AML-193 (cell line): ENCODE measurements at regions not wholly inside any gene's neighbourhood (a gene's known extent, or its start where the extent isn't known, plus 50 kb on each side); places are given as distances from the start of the nearest gene placed in this dataset.
A peak's percentile ranks its signal among the peaks of the same experiment; 100 is the strongest.

ENCODE experiments used
- DNase-seq, 2 experiments: peaks; one replicate each; lab custom pipeline; 2025; lab: John Stamatoyannopoulos, UW

DNA sequence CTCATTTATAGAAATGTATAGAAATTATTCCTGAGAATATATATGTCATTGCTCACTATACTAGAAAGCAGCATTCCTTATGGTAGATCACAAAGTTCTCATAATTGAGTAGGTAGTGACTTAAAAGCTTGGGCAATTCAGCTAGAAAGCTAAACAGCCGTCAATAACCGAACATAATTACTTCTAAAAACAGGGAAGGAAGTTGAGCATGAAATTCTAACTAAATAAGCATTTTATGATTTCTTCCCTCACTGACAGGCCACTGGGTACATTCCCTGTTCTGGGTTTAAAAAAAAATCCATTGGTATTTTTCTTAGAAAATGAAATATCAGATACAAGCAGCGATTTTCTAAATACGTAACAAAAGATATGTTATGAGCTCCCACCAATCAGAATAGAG lies 91.1 kb upstream of the DAB2 start:
- no peak for DNase-seq

DNA sequence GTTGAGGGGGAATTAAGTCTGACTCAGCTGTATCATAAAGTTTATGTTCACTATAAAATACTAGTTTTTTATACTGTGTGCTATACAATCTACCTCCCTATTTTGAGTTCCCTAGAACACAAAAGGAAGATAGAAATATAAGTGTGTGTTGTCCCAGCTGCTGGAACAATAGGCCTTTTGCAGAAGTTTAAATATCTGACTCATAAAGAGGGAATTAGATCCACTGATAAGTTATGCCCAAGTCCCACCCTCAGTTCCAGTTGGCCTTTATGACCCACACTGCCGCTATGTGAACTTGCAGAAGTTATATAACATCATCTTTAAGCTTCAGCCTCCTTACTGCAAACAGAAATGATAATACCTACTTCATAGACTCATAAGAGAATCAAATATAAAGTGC lies 88.5 kb upstream of the DAB2 start:
- DNase-seq: no peak

DNA sequence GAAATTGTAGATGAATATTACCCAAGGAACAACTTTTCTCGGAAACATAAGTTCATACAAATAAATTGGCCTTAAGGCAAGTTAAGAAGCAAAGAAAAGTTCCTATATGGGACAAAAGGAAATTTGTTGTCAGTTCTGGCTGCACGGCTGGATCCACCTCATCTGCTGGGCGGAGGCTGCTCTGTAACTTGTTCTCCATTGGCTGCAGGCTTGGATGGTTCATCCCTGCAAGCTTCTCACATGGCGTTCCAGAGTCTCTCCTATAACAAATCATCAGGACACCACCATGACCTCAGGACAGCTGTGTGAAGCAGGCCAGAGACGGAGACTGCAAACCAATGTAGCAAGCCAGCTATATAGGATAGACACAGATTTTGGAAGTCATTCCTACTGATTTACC lies 81.4 kb upstream of the DAB2 start:
- DNase-seq: no peak

DNA sequence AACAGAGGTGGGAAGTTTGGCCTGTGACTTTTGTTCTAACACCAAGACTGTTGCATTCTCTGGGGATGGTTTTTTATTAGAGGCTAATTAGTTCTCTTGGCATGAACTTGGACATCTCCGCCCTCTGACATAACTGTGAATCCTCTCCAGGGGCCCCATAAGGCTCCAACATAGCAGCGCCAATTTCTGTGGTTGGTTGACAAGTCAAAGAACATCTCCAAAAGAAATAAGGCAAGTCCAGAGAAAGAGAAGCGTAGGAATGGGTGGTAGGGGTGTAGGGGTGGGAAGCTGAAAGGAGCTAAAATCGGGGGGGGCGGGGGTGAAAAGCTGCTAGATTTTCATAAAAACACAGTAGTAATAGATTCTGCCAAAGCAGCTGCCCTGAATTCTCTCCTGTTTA lies 81.0 kb upstream of the DAB2 start:
- DNase-seq: no peak

DNA sequence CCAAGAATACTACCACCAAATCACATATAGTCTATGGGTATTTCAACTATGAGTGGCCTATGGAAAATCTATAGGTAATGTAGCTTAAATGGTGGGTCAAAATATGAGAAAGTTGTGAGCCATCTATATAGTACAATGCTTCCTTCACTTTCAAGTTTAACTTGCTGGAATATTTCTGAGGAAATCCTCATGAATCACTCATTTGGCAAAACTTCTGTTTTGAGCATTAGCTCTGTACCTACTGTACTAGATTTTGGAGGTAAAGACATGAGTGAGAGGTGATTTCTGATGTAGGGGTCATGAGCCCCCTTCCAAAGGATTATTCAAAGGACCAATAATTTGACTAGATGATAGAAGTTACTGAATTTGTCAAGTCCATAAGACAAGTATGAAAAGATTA lies 80.6 kb upstream of the DAB2 start:
- no peak for DNase-seq

DNA sequence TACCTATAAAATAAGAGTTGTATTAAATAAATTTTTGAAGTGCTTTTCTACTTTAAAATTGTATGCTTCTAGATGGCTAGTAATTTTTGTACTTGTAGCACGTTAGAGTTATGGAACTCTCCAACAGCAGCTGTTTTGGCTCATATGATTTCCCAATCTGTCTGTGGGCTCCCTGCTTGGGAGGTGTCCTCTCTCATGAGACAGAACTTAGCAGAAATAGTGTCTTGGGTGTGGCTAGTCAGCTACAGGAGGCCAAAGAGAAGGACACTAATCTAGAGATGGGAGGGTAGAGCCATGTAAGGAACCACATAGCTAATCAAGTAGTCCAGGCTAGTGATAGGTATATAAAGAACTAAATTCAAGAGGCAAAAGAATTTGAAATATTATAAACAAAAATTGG lies 78.4 kb upstream of the DAB2 start:
- no peak for DNase-seq

DNA sequence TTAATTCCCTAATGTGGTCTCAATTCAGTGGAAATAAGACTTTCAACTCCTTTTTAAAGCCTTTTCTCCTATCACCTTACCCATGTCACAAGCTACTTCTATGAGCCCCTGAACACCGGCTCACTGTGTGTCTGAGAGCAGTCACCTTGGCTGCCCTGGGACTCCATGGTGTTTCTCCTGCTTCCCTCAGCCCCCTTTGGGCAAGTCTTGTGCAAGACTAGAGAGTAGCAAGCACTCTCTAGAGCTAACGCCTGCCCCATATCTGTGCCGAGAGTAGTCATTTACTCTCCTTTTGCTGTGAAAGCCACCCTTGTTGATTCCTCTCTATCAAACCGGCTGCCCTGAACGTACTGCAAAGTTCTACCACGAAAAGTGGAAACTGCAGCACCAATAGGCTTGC lies 77.9 kb upstream of the DAB2 start:
- no peak for DNase-seq

DNA sequence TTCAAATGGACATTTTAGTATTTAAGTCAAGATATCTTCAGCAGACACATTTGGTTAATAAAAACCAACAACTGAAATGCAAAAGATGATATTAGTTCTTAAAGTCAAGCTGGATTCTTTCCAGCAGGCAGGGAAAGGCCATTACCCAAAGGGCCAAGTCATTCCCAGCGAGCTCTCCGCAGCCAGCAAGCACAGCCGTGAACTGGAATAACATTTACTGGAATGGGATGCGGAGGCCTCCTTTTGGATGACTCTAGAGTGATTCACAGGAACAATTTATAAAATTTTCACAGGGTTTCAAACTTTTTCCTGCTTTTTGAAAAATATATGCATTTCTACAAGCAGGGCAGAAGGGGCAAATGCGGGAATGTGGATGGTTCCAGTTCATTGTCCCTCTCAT lies 76.6 kb upstream of the DAB2 start:
- DNase-seq: no peak

DNA sequence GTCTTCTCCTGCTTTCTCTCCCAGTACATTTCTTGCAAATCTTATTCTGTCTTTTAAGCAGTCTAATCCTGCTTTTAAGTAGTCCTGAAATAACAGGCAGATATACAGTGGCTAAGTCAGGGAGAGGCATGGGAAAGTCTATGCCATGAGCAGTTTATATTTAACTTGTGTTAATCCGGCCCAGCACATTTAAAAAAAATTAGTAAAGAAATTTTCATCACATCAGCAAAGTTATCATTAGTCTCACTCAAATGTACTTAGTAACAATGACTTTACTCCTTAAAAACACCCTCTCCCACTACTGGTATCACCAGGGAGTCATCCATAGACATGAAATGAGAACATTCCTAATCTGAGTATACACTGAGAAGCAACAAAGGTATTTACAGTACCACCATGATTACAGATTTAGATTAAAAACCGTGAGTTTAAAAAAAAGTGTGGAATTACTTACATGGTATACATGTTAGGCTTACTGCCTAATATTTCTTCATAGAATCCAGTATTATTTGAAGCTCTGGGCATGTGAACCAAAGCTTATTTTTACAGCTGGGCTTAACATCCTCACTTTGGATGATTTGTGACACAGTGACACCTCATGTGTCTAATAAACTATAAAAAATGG lies 75.9 kb upstream of the DAB2 start:
- no peak for DNase-seq

DNA sequence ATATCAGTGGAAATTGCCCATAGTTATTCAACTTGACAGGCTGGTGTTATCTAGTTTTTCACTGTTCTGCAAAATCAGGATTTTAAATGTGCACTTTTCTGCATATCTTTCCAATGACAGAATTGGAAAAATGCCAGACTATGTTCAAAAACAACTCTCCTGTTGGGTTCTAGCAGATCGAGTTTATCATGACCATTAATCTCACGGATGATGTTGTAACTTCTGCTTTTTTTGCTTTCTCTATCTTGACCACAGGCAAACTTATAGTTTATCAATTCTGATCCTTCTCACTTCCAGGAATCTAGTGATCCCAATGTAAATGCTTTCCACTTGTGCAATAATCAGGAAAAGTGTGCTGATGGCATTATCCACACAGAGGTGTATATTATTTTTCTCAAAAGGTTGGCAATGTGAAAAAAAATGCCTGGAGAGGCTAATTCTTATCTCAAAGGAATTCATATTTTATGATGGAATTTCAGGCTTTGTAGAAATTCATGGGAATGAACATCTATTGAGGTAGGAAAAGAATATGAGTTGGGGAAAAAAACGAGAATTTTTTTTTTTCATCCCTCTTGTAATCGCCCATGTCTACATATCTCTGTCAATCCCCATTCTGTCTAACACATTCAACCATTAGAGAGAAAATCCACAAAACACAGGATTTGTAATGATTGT lies 73.6 kb upstream of the DAB2 start:
- DNase-seq: peak; percentile 55 to 61

DNA sequence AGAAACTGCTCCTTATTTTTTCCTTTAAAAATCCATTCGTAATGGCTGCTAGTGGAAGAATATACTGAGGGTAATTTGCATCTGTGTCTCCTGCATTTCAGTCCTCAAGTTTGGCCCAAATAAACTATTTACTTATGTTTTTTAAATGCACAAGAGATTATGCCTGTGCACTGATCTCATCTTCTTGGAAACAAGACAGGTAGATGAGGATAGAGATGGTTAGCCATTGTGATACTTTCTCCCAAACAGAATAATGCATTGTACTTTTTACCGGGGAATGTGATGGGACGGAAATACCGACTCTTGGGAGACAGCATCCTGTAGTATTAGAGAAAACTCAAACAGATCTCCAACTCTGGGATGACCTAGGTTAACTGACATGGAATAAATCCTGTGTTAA lies 72.5 kb upstream of the DAB2 start:
- no peak for DNase-seq

DNA sequence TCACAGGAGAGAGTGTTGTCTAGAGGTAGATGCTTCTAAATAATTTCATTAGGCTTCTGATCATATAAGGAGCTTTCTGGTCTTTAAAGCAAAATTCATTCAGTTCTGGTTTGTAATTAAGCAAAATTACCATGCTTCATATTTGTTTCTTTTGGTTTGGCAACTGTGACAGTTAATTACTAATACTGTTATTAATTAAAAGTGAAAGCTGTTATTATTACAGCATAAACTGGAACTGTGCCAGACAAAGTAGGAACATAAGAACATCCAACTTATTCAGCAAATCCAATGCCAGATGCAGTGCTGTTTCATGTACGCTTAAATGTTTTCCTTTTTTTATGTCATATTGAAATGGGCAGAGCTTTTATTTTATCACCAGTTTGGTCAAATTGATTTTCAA lies 70.4 kb upstream of the DAB2 start:
- DNase-seq: no peak

DNA sequence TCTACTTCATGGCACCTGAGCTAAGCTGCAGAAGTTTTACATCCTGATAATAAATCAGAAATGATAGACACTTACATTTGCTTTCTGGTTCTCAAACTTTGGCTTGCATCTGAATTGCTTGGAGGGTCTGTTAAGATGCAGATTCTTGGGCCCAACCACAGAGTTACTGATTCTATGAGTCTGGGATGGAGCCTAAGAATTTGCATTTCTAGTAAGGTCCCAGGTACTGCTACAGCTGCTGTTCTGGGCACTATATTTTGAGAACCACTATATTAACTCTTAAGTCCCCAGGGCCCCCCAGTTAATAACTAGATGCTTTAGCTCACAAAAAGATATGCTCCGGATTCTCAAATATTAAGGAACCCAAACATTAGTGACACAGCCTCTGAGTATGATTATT lies 69.8 kb upstream of the DAB2 start:
- DNase-seq: no peak

DNA sequence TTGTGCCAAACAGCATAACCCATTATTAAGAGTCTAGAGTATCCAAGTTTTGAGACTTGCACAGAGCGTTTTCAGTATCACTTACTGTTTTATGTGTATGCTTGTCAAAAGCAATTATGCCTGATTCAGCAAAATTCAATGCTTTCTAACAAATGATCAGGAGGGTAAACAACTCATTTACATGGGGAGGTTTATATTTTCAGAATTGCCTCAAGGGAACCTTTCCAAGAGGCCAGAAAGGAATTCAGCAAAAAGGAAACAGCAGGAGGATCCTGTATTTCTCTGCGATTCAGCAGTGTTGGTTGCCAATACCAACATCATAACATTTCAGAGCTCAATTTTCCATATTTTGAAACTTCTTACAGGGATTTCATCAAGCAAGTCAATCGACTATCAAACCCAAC lies 69.3 kb upstream of the DAB2 start:
- no peak for DNase-seq

DNA sequence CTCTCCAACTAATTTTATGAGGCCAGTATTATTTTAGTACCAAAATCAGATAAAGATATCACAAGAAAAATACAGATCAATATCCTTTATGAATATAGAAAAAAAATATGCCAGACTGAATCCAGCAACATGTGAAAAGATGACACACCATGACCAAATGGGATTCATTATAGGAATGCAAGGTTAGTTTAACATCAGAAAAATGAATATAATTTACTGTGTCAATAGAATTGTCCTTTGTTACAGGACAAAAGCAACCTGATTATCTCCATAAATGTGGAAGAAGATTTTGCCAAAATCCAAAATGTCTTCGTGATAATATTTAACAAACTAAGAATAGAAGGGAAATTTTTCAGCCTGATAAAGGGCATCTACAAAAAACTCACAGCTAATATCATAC lies 66.4 kb upstream of the DAB2 start:
- no peak for DNase-seq

DNA sequence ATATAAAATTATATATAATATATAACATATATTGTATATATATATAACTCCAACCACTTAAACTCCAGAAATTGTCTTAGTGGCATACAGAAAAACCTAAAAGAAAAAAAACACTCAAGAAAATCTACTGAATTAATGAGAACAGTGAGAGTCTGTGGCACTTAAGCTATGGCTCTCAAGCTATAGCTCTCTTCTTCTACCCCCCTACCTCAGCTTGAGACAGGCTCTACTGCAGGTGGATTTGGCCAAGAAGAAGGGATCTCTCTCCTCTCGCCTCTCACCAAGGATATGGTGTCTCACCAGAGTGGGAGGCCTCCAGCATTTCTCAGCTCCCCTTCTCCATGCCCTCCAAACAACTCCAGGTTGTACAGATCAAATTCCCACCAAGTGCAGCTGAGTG lies 64.5 kb upstream of the DAB2 start:
- no peak for DNase-seq

DNA sequence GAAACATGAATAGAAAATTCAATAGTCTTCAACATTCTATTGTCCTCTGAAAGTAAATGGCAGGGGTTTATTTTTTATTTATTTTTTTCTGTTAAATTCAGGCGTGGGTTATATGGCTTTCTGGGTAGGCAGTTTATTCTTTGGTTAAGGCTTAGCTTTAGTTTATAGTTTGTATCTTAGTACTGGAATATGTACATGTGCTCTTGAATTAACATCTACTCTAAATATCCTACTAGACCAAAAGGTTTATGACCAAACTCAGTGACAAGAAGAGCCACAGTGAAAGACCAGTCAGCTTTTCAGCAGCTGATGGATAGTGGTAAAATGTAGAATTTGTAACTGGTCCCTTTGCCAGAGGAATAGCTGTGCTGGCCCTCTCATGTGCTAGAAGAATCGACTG lies 62.0 kb upstream of the DAB2 start:
- DNase-seq: no peak

DNA sequence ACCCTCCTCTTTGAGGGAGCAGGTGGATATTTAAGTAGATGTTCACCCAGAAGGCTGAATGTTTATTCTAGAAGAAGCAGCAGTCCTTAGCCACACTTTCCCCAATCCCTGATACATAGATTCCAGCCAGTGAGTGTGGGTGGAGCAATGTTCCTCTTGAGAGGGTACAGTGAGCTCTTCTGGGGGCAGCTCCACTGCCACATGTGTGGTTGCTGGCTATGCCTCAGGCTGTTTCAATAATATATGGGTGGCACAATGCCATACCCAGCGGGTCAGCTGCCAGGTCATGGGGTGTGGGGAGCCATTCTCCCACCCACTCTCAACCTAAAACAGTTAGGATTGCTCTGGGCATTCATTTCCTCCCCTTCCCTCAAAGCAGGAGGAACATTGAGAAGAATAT lies 61.6 kb upstream of the DAB2 start:
- no peak for DNase-seq

DNA sequence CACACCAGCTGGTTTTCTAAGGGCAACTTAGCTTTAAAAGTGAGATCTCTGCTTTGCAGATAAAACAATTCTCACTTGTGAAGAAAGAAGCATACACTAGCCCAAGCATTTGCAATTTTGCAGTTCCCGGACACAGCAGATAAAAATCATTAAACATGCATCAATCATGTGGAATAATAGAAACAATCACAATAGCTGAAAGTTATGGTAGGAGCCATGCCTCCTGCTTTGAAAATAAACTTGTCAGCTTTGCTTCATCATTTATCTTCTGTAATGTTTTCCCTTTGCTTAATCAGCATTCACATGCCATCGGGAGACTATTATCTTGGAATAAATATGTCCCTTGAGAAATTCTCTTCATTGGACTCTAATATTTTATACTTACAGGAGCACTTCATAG lies 60.3 kb upstream of the DAB2 start:
- no peak for DNase-seq

DNA sequence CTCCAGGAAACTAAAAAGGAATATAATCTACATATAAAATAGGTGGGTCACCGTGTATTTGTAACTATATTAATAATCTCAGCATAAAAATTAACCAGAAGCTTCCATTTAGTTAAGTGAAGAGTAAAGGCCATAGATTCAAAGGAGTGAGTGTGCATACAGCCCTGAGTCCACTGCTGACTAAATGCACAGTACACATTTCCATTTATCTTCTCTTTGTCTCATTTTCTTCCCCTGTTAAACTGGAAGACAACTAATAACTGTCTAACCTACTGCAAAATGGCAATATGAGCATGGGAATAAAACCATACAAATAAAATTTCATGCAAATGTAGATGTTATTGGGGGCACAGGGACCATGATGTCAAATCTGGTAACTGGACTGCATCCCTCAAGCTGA lies 59.9 kb upstream of the DAB2 start:
- no peak for DNase-seq

DNA sequence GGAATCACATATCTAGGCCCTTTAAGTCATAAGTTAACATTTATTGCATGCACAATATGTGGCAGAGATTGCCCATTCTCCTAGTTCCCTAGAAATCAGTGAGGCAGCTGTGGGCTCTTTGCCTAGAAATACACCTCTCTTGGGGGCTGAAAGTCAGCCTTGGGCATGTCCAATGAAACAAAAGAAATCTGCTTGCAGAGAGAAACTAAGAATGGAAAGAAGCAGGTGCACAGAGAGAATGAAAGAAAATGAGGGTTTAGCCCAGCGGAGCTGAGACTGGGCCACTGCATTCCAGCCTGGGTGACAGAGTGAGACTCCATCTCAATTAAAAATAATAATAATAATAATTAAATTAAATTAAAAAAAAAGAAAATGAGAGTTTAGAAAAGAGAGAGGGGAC lies 57.3 kb upstream of the DAB2 start:
- no peak for DNase-seq

DNA sequence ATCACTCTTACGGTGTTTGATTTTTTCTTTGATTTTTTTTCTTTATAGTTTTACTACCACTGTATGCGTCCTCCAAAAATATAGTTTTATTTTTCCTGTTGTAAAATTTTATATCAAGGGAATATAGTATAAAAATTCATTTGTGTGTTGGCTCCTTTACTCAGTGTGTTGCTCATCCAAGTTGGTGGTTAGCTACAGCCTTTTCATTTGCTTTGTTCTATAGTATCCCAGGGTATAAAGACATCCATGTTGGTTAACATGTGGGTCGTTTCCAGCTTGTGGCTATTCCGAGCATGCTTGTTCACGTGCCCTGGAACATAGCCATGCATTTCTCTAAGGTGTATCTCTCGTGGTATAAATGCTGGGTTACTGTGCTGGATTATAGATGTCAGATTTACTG lies 54.8 kb upstream of the DAB2 start:
- DNase-seq: no peak

DNA sequence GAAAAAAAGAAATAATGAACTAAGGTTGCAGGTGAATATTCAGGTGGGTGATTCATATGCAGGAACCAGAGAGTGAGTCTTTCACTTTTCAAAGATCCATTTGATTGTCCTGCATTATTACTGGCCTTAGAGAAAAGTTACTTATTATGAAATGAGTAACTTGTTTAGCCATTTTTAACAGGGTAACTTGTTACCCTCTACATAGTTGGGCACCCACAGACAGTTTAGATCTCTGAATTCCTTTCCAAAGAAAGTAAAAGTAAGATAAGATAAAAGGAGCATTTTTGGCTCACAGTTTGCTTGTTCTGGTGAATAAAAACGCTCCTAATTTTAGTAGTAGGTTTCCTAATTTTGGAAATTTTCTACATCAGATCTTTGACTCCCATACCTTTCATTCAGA lies 54.1 kb upstream of the DAB2 start:
- no peak for DNase-seq

DNA sequence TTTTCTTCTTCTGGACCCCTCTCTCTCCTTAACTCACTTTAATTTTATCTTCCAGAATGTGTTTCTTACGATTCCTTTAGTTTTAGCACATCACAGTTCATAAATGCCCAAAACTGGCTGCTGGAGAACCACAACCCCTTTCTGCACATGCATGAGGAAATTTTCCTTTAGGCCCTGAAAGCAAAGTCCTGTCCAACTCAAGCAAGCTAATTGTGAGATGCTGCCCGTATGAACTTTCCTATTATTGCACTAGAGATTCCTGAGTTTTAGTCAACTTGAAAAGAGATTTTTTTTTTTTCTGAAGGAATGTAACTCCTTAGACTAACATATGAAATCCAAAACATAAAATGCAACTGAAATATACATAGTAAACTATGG lies 52.1 kb upstream of the DAB2 start:
- no peak for DNase-seq
